Left lung (tissue), 4 donors: ENCODE measurements at regions not wholly inside any gene's neighbourhood (a gene's known extent, or its start where the extent isn't known, plus 50 kb on each side); places are given as distances from the start of the nearest gene placed in this dataset.
"Not testable (repeated sequence)": the region's sequence is repeated elsewhere in the genome, so short reads cannot be mapped to it uniquely, and the experiment has no call there.

Source experiments
- ATAC-seq: fragments of 200-7000 bp; cut with Tn5 transposase; one replicate; pipeline ENCODE4 v1.9.1; 2020; ENCODE audit warnings: moderate library complexity
- DNase-seq, 4 donors: peaks; one replicate each; pipeline ENCODE4 v3.0.0-alpha.2; 2013 to 2020
- H3K27ac ChIP-seq, 2 donors: fragments of 200-600 bp; sonication (generic) in 1 of 2; one replicate each; pipeline versions ENCODE4 v1.5.0 to v1.8.0; 2020 to 2021
- H3K27me3 ChIP-seq, 2 donors: fragments of 200-600 bp; sonication (generic) in 1 of 2; one replicate each; pipeline versions ENCODE4 v1.5.0 to v1.8.0; 2020 to 2021
- H3K36me3 ChIP-seq, 2 donors: fragments of 200-600 bp; sonication (generic) in 1 of 2; one replicate each; pipeline versions ENCODE4 v1.5.0 to v1.8.0; 2020 to 2021
- H3K4me1 ChIP-seq, 2 donors: fragments of 200-600 bp; one replicate each; pipeline ENCODE4 v1.8.0; 2021
- H3K4me3 ChIP-seq, 2 donors: fragments of 200-600 bp; sonication (generic) in 1 of 2; one replicate each; pipeline versions ENCODE4 v1.5.0 to v1.8.0; 2020 to 2021; ENCODE audit warnings: mild to moderate bottlenecking in 1 of 2
- H3K9me3 ChIP-seq, 2 donors: fragments of 200-600 bp; sonication (generic) in 1 of 2; one replicate each; pipeline versions ENCODE4 v1.5.0 to v1.8.0; 2020 to 2021
- intact Hi-C, 2 donors: fragments of 100-400 bp; cut with DNase I; formaldehyde crosslinking; loops; one replicate each; pipeline versions ENCODE4 v1.11.2 to v1.14.2; 2022
- microRNA-seq, 2 donors: library from miRNA; unstranded; fragments of <30 nt; microRNA quantifications; one replicate each; pipeline ENCODE4, GENCODE V29; 2019
- TF ChIP-seq, protein P1 (sequence below), 2 donors: fragments of 200-600 bp; sonication (generic) in 1 of 2; IDR thresholded peaks; one replicate each; pipeline versions ENCODE4 v1.5.0 to v1.8.0; 2021; ENCODE audit warnings: antibody characterized with exemption in 2 of 2
- donor health status: DM: no; HTN: yes; CAD: no.
- donor health status: DM: no; HTN: no; CAD: no.

DNA sequence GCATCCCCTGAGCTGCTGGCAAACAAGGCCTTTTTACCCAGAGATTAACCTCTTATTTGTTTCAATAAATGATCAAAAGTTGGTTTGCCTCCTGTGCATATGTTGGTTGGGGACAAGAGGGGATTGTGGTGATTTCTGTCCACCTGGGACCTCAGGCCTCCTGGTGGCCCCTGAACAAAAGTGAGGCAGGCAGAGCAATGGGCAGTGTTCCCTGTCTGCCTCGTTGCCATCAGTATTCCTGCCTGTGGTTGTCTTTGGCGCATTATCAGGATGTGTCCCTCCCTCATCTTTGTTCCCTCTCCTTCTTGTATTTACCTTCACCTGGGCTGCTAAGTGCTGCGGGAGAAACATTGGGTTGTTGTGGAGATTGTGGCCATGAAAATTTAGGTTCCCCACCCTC lies 65.3 kb upstream of the DRD5 start:
- DNase-seq (no peak), ATAC-seq (no peak)
- H3K27ac ChIP-seq, result no peak overlapping the region
- no peaks in the 10 kb centered on the region for H3K27me3 ChIP-seq
- H3K9me3 ChIP-seq, result no peaks in the 10 kb centered on the region
- no peaks in the 10 kb centered on the region for H3K36me3 ChIP-seq
- no peak overlapping the region for H3K4me3 ChIP-seq
- TF ChIP-seq, protein P1, sequence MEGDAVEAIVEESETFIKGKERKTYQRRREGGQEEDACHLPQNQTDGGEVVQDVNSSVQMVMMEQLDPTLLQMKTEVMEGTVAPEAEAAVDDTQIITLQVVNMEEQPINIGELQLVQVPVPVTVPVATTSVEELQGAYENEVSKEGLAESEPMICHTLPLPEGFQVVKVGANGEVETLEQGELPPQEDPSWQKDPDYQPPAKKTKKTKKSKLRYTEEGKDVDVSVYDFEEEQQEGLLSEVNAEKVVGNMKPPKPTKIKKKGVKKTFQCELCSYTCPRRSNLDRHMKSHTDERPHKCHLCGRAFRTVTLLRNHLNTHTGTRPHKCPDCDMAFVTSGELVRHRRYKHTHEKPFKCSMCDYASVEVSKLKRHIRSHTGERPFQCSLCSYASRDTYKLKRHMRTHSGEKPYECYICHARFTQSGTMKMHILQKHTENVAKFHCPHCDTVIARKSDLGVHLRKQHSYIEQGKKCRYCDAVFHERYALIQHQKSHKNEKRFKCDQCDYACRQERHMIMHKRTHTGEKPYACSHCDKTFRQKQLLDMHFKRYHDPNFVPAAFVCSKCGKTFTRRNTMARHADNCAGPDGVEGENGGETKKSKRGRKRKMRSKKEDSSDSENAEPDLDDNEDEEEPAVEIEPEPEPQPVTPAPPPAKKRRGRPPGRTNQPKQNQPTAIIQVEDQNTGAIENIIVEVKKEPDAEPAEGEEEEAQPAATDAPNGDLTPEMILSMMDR (IDR thresholded peaks at IDR 0.05), result no peak
- no peaks in the 10 kb centered on the region for H3K4me1 ChIP-seq
- intact Hi-C loops, result no loop called here

- H3K9me3 ChIP-seq, H3K4me1 ChIP-seq, H3K4me3 ChIP-seq, intact Hi-C loops, ATAC-seq, DNase-seq, H3K36me3 ChIP-seq, H3K27ac ChIP-seq, H3K27me3 ChIP-seq: not testable (repeated sequence)
Observed at GRCh38 chr4:9718246-9718939, 63.0 kb upstream of the DRD5 start.

- intact Hi-C loops, H3K4me3 ChIP-seq, H3K9me3 ChIP-seq, ATAC-seq, DNase-seq, H3K27me3 ChIP-seq, H3K4me1 ChIP-seq, H3K27ac ChIP-seq, H3K36me3 ChIP-seq: not testable (repeated sequence)
Observed at GRCh38 chr4:9722131-9722530, 59.3 kb upstream of the DRD5 start.

Small RNAs in the stretch of these regions (microRNA-seq; reads per million reads assigned to microRNA genes)
- 0 reads per million in 2 donors for gene MIR548I2
